KMS-11 (cell line): ENCODE measurements at regions not wholly inside any gene's neighbourhood (a gene's known extent, or its start where the extent isn't known, plus 50 kb on each side); places are given as distances from the start of the nearest gene placed in this dataset.

ENCODE experiments used
- H2AFZ ChIP-seq: fragments of 200-600 bp; sonication (generic); 2 replicates; pipeline ENCODE4 v1.6.1; 2016; ENCODE audit warnings: antibody characterized with exemption, mixed run types, low read depth
- H3K27ac ChIP-seq: fragments of 200-600 bp; sonication (generic); 2 replicates; pipeline ENCODE4 v1.6.1; 2016; ENCODE audit warnings: mild to moderate bottlenecking, mixed run types
- H3K27me3 ChIP-seq: fragments of 200-600 bp; sonication (generic); 2 replicates; pipeline ENCODE4 v1.6.1; 2017; ENCODE audit warnings: mild to moderate bottlenecking, low read depth, mixed run types, moderate library complexity; ENCODE audit not compliant: insufficient read depth
- H3K36me3 ChIP-seq: fragments of 200-600 bp; sonication (generic); 2 replicates; pipeline ENCODE4 v1.6.1; 2017; ENCODE audit warnings: mild to moderate bottlenecking, mixed run types; ENCODE audit not compliant: insufficient read depth
- H3K4me1 ChIP-seq: fragments of 200-600 bp; sonication (generic); 2 replicates; pipeline ENCODE4 v1.6.1; 2016; ENCODE audit warnings: mild to moderate bottlenecking, low read depth, mixed run types; ENCODE audit not compliant: poor library complexity, severe bottlenecking
- H3K4me2 ChIP-seq: fragments of 200-600 bp; sonication (generic); 2 replicates; pipeline ENCODE4 v1.7.0; 2016; ENCODE audit warnings: mild to moderate bottlenecking, mixed run types
- H3K4me3 ChIP-seq: fragments of 200-600 bp; sonication (generic); IDR thresholded peaks from 2 replicates; pipeline ENCODE4 v1.6.1; 2017; ENCODE audit warnings: low read depth, low read length, mixed read lengths; ENCODE audit not compliant: insufficient read depth
- H3K79me2 ChIP-seq: fragments of 200-600 bp; sonication (generic); 2 replicates; pipeline ENCODE4 v1.6.1; 2016; ENCODE audit warnings: low read depth, mixed run types; ENCODE audit not compliant: insufficient read depth
- H3K9ac ChIP-seq: fragments of 200-600 bp; sonication (generic); 2 replicates; pipeline ENCODE4 v1.6.1; 2016; ENCODE audit warnings: mild to moderate bottlenecking, mixed run types
- H4K20me1 ChIP-seq: fragments of 200-600 bp; sonication (generic); 2 replicates; pipeline ENCODE4 v1.6.1; 2016; ENCODE audit warnings: mild to moderate bottlenecking, mixed run types; ENCODE audit not compliant: insufficient read depth
- TF ChIP-seq, protein P1 (sequence below): fragments of 200-600 bp; sonication (generic); conservative IDR thresholded peaks from 2 replicates; pipeline ENCODE4 v1.6.1; 2017; ENCODE audit warnings: low read depth, mild to moderate bottlenecking, antibody characterized with exemption, low read length, moderate library complexity, mixed read lengths

DNA sequence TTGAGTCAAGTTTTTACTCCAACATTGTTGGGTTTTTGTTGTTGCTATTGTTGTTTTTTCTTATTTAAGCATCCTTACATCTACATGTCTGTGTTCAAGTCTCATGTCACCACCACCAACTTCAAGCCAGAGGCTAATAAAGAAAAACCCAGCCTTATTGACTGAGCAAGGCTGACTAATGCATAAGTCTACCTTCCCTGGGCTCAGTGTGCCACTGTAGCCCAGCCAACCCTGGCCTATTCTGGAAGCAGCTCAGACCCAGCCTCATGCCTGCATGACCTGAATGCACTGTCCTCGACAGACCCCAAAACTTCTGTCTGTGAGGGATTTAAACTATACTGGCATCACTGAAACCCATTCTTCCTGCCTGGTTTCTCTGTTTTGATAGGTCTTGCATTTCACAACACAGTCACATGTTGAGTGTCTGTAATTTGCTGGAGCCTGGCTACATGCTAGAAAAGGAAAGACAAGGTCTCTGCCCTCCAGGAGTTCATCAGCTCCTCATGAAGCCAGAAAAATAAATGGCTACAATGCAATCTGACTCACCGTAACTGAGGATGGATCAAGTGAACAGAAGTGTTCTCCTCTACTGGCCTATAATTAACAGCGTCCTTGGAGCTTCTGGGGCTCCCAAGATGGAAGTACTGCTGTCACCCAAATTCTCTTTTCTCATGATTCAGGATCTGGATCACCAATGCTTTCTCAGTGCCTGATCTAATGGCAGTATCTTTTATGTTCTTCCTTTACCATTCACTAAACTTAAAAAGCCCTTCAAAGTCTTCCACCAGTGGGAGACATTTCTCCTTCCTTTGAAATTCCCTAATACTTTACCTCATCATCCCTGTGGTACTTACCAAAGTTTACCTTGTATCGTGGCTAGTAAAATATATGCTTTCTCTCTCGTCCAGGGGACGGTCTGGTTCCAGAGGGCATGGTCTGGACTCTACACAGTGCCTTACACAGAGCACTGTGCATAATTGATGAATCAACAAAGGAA, 103.9 kb upstream of the IFNE start:
- Histone ChIP-seq H3K27ac (no peak overlapping the region), H3K27me3 (no peaks in the 10 kb centered on the region), H3K79me2 (no peaks in the 10 kb centered on the region), H4K20me1 (no peaks in the 10 kb centered on the region), H3K4me3 (no peak overlapping the region), H2AFZ (no peak overlapping the region), H3K36me3 (no peaks in the 10 kb centered on the region), H3K4me1 (no peaks in the 10 kb centered on the region), H3K4me2 (no peak overlapping the region), H3K9ac (no peak overlapping the region)
- TF ChIP-seq, protein P1, sequence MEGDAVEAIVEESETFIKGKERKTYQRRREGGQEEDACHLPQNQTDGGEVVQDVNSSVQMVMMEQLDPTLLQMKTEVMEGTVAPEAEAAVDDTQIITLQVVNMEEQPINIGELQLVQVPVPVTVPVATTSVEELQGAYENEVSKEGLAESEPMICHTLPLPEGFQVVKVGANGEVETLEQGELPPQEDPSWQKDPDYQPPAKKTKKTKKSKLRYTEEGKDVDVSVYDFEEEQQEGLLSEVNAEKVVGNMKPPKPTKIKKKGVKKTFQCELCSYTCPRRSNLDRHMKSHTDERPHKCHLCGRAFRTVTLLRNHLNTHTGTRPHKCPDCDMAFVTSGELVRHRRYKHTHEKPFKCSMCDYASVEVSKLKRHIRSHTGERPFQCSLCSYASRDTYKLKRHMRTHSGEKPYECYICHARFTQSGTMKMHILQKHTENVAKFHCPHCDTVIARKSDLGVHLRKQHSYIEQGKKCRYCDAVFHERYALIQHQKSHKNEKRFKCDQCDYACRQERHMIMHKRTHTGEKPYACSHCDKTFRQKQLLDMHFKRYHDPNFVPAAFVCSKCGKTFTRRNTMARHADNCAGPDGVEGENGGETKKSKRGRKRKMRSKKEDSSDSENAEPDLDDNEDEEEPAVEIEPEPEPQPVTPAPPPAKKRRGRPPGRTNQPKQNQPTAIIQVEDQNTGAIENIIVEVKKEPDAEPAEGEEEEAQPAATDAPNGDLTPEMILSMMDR, result no peak

DNA sequence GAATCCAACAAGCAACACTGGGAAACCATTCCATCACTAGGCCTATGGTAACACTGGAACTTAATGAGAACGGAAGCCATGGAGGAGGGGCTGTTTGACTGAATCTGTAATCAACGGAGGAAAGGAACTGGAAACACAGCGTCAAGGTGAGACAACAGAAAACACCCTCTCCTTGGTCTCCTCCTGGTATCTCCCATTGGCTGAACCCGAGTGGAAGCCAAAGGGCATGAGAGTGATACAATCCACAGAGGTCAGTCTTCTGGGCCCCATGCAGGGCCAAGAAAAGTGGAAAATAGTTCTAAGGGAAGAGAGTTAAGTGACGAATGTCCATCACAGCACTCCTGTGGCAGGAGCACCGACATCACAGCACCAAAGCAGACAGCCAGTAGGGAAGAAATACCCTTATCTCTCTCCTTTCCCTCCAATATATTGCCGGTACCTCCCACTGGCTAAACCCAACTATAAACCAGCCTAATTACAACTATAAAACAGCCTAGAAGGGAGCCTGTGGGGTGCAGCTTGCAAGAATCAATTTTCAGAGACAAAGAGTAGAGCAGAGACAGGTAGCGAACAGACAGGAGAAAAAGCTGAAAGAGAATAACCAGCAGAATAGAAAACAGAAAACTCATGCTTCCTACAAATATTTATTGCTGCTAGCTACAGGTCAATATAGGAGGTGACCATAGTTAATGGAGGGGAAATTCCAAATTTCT, 107.4 kb upstream of the IFNE start:
- TF ChIP-seq, protein P1, result no peak
- H3K27ac ChIP-seq, result no peak overlapping the region
- no peak overlapping the region for H3K9ac ChIP-seq
- H3K27me3 ChIP-seq, result no peaks in the 10 kb centered on the region
- H4K20me1 ChIP-seq, result no peaks in the 10 kb centered on the region
- no peak overlapping the region for H3K4me3 ChIP-seq
- H2AFZ ChIP-seq, result no peak overlapping the region
- no peaks in the 10 kb centered on the region for H3K79me2 ChIP-seq
- no peak overlapping the region for H3K4me2 ChIP-seq
- H3K4me1 ChIP-seq, result no peaks in the 10 kb centered on the region
- H3K36me3 ChIP-seq, result no peaks in the 10 kb centered on the region

DNA sequence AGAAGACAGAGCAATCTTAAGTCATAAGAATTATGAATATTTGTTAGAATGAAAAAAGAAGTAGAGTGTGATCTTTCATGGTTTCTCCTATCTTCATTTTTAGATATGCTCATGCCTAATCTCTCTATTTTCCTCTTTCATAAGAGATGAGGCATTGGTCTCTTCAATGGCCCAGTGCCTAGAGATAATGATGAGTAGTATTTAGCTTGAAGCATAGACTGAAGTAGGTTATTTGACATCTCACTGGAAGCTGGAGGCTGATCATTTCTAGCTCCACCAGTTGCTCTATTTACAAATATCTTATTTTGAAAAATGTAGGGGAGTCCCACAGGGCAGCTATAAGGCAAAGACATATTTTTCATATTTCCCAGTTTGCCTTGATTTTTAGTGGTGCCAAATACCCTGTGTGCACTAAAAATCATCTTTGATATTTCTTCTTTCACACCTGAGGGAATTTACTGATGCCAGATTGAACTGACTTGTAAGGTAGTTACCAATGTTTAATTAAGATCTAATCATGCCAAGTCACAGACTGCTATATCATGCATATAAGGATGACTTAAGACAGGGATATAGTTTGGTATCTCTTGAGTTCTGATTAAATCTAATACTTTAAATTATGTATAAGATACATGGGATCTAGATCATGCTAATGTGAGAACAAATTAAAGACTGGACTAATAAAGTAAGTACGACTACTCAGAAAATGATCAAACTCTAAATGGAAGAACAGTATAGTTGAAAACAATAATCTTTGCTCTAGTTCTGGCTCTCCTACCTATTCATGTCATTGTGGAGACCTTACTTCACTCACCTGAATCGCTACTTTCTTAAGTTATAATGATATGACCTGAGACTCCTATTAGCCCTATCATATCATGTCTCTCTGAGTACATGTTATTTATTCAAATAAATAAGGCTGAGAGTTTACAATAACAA, 108.2 kb upstream of the IFNE start:
- no peak overlapping the region for H3K9ac ChIP-seq
- TF ChIP-seq, protein P1, result no peak
- H3K4me1 ChIP-seq, result no peaks in the 10 kb centered on the region
- no peaks in the 10 kb centered on the region for H4K20me1 ChIP-seq
- H3K4me2 ChIP-seq, result no peak overlapping the region
- H3K27ac ChIP-seq, result no peak overlapping the region
- no peaks in the 10 kb centered on the region for H3K36me3 ChIP-seq
- no peaks in the 10 kb centered on the region for H3K27me3 ChIP-seq
- no peak overlapping the region for H2AFZ ChIP-seq
- no peak overlapping the region for H3K4me3 ChIP-seq
- H3K79me2 ChIP-seq, result no peaks in the 10 kb centered on the region
